HG02759 (cell line): ENCODE measurements at regions not wholly inside any gene's neighbourhood (a gene's known extent, or its start where the extent isn't known, plus 50 kb on each side); places are given as distances from the start of the nearest gene placed in this dataset.
"Not testable (repeated sequence)": the region's sequence is repeated elsewhere in the genome, so short reads cannot be mapped to it uniquely, and the experiment has no call there.

ENCODE experiments used
- ATAC-seq: cut with Tn5 transposase; IDR thresholded peaks from one replicate; pipeline ENCODE4 v1.9.1; 2021; ENCODE audit warnings: mild to moderate bottlenecking, moderate library complexity; ENCODE audit not compliant: unreplicated experiment

DNA sequence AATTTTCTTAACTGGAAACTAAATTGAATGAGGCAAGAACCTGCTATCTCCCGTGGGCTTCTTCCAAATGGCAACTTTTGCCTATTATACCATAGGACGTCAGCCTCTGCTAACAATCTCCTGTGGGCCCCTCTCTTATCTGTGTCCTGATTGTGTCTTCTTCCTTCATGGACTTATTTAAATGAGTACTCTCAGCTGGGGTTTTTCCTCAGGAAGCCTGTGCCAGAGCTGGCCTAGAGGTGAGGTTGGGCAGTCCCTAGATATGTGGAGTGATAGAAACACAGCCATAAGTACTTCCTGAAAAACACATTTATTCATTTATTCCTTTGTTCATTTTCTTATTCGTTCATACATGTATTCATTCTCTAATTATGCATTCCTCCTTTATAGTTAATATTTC, 712.5 kb upstream of the SLIT2 start:
- no peak for ATAC-seq

DNA sequence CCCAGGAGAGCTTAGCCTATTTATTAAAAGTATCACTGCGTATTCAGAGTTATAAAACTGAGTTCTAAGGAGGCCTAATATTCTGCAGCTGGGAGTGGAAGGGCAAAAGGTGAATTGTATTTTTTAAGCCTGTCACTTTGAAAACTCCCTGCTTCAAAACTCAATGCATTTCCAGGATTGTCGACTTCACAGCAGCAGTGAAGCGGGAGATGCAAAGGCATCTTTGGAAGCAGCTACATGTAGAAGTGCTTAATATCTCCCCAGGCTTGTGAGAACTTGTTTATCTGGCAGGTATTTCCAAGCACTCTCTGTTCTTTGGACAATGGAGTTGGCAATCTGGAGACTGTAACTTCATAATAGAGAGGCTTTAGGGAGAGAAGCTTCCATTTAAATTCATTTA, 717.5 kb upstream of the SLIT2 start:
- no peak for ATAC-seq

DNA sequence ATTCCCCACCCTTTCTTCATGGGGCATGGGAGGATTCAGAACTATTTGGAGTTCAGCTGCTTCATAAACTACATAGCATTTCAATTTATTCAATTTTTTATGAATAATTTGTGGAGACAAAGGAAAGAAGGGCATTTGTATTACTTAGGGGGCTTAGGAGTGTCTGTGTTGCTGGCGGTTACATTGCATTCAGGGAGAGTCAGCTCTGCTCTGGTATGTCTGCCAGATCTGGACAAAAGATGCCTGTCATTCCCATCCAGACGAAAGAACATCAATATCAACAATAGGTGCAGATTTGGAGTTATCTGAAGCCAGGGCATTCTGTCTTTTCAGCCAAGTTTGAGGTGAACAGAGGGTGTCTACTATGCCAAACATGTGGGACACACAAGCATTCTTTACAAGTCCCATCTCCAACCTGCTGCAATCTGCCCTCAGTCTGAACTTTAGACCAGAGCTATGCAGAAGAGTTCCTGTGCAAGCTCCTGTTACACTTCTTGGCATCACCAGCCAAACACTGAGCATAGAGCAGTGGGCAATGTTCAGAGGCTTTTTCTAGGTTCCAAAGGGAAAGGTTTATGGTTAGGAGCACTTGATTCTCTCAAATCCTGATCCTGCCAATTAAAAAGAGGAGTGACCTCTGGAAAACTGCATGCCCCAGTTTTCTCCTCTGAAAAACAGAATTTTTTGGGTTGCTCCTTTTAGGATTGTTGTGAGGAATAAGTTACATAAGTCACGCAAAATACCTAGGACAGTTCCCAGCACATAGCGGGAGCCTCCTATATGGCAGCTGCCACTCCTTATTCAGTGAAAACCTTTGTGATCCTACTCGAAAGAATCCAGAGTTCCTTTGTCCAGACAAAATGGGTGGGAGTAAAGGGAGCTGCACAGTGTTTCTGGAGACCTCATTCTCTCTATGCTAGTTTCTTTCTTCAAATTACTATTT, 719.5 kb upstream of the SLIT2 start:
- no peak for ATAC-seq

DNA sequence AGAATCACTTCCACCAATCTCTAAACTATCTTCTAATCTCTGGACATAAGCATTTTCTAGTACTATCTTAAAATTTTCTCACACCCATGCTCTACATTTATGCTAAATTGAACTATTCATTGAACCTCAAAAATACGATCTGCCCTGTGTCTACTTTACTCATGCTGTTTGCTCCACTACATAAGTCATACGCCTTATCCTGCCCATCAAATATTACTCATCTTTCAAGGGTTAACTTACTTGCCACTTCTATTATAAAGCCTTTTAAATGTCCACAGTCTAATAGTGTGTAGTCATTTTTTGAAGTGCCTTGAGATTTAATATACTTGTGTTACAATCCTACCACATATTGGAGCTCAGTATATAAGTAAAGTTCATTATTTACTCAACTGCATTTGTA, 727.7 kb upstream of the SLIT2 start:
- ATAC-seq: no peak

DNA sequence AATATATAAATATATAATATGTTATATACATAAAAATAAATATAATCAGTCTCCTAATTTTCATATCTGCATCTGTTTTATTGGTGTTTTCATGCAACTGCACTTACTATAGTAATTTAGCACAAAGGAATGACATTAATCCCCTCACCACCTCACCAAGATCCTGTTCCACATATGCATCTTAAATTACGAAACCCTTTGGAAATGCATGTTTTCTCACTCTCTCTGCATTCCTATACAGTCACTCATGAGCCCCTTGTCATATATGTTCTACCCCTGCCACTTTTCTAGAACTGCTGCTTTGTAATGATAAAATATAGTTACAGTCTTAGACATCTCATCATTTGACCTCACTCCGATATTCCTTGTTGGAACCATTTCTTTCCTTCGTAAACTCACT, 728.7 kb upstream of the SLIT2 start:
- ATAC-seq: no peak

DNA sequence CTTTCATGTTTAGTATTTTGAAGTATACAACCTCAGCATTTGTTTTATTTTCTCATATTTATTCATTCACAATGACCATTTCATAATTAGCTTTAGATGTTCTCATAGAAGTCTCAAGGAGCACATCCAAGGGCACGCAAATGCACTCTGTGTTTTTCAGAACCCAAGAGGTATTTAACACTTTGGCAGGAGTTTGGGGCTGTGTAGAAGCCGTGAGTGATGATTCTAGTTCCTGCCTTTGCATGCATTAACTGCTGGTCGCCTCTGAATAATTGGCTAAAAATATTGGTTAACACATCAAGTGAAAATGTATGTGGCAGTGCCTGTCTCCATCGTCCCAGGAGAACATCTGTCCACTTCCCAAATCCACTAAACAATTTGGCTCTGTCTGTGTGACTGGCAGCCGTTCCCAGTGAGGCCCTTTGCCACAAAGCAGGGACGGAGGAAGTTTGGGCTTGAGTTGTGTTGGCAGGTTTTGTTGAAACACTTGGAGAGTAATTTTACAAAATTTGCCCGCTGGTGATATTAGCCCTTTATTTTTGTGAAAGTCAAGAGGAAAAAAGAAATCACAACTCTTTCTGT, 730.7 kb upstream of the SLIT2 start:
- no peak for ATAC-seq

DNA sequence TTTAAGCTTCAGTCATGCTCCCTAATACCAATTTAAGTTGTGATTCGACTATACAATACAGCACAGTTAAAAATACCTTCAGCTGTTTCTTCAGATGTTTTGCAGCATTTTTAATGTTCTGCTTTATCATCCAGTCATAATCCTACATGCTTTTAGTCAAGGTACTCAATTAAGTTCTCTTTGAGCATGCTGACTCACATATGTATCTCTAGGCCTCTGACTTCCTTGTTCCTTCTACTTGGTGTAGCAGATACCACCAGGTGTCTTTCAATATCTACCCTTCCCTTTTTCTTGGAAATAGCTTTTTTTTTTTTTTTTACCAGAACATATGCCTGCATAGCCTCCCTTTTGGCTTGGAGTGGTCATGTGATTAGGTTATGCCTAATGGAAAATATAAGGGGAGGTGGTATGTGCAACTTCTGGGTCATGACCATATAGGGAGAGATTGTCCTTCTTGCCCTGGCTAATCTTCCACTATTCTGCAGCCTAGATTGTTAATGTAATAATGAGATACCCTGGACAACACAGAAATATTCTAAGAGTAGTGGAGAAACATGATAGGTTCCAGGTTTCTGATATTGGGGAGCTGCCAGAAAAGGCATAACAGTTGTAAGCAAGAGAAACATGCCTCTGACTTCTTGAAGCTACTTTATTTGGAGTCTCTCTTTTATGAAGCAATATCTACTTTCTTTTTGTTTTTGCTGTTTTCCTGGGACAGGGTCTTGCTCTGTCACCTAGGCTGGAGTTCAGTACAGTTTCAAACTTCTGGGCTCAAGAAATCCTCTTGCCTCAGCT, 737.2 kb upstream of the SLIT2 start:
- no peak for ATAC-seq

DNA sequence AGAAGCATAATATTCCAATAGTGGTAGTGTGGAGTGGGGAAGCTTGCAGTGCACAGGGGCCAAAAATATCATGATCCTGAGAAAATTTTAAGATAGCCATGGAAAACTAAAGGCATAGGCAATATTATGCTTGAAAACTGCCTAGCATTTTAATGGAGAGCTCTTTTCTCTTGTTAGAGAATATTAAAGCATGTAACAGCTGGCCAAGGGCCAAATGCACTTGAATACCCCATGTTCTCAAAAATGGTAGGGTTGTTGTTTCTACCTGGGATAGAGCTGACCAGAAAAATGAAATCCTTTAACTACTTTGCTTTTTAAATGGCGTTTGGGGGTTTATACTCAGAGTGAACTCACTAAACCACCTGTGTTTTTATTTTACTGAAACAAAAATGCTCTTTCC, 739.6 kb upstream of the SLIT2 start:
- no peak for ATAC-seq

DNA sequence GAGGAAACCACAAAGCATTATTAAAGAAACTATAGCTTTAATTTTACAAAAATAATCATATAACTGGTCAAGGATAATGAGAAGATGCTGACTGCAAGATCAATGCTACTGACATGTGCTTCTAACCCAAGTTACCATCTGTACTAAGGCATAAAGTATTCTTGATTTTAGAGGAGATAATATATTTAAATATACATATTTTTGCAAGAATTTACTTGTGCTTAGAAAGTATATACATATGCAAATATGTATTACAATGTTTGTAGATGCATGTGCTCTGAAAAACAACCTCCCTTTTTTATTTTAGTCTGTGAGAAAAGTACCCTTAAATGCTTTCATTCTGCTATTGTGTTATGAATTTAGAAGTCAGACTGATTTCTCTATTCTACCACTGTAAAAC, 740.7 kb upstream of the SLIT2 start:
- ATAC-seq: no peak

DNA sequence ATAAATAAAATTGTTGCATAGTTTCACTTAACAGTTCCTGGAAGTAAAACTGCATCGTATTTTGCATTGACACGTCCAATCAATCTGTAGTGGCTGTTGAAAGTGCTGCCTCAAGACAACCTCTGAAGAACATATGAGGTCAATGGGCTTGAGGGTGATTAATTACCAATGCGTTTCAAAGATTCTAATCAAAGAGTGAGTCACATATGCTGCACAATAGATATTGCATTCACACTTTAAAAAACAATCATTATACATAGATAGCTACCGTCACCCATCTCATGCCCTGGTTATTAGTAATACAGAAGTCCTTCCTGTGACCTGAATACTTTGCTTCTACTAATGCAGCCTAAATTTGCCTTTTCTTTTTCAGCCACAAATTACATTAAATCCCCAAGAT, 743.3 kb upstream of the SLIT2 start:
- no peak for ATAC-seq

DNA sequence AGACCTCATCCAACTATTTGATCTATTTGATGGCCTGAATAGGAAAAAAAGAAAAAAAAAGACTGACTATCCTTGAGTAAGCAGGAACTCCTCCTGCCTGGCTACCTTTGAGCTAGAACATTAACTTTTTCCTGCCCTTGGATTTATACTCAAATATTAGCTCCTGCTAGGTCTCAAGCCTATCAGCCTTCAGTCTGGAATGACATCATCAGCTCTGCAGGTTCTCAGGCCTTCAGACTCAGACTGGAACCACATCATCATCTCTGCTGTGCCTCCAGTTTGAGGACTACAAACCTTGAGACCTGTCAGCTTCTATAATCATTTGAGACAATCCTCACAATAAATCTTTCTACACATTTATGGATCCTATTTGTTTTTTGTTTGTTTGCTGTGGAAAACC, 754.0 kb upstream of the SLIT2 start:
- ATAC-seq: no peak

DNA sequence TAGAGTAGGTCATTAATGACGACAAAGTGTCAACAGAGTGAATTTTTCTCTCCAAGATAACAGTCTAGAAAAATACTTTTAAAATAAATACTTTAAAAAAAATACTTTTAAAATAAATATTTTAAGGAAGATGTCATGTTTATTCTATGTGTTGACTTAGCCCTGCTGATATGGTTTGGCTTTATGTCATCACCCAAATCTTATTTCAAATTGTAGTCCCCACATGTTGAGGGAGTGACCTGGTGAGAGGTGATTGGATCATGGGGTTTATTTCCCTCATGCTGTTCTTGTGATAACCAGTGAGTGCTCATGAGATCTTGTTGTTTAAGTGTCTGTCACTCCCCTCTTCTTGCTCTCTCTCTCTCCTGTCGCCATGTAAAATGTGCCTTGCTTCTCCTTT, 754.9 kb upstream of the SLIT2 start:
- ATAC-seq: no peak

DNA sequence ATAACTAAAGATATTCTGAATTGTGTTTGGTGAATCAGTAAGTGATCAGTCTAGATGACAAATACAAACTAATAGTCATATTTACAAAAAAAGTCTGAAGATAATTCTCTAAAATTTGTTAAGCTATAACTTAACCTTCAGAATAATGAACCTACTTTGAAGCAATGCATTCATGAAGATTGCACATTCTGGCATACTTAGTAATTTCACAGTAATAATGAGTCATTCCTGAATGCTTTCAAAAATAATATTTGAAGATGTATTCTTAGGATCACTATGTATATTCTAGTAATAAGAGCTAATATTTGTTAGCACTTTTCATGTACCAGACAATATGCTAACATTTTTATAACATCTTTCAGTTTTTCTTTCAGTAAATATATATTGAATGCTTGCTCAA, 756.7 kb upstream of the SLIT2 start:
- no peak for ATAC-seq

DNA sequence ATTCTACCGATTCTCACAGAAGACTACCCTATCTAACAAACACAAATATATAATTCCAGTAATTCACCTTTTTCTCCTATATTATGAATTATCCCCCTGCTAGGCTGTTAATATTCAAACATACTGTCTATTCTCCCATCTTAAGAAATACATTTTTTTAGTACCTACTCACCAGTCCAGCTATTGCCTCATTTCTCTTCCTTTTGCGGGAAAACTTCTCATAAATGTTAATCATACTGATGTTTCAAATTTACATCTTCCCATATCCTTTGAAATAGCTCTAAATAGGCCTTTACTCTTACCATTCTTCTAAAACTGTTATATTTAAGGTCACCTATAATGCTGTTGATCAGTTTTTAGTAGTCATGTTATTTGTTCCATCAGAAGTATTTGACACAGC, 759.1 kb upstream of the SLIT2 start:
- ATAC-seq: no peak

DNA sequence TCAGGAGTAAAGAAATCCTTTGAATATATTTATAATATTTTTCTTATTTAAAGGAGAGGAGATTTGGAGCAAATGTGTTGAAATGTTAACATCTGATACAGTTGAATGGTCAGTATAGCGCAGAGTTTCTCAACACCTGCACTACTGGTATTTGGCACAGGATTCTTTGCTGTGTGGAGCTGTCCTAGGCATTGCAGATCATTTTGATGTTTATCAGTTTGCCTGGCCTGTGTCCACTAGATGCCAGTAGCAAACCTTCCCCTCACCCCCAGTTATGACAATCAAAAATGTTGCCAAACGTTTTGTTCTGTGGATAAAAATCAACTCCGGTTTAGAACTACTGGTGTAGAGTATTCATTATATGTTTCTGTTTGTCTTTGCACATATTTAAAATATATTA, 765.3 kb upstream of the SLIT2 start:
- no peak for ATAC-seq

DNA sequence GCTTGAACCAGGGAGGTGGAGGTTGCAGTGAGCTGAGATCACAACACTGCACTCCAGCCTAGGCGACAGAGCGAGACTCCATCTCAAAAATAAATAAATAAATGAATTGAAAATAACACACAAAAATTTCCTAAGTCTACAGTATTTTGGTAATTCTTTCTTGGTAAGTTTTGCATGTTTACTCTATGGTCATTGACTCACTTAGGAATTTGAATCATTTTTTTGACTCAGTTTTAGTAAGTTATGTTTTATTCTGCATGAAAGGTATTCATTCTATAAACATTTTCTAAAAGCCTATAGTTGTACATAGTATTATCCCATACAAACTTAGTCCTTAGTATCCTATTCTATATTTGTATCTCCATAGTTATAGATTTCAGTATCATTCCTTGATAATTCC, 772.9 kb upstream of the SLIT2 start:
- ATAC-seq: no peak

DNA sequence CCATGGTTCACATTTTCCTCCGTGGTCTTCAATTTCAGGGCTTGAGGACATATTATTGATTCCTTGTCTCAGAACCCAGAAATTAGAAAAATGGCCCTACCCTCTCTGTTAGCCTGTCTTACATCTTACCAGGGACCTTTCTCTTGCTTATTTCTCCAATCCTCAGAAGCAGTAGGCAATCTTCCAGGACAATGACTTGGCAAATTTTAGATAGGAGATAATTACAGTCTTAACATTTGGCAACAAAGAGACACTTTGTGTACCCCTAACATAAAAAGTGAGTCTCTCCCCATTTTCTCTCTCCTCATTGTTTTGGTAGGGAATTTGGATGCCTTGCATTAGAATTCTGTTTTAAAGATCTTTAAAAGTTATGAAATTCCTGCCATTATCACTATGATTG, 778.1 kb upstream of the SLIT2 start:
- ATAC-seq: no peak

DNA sequence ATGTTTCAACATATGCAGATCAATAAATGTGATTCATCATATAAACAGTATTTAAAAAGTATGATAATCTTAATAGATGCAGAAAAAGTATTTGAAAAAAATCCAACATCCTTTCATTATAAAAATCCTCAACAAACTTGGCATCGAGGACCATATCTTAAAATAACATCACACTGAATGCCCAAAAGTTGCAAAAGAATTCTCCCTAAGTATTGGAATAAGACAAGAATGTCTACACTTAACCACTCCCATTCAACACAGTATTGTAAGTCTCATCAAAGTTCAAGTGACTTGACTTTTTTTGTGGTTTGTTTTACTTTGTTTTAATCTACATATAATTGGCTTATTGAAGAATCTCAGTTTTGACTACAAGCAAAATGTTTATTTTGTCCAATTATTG, 779.0 kb upstream of the SLIT2 start:
- ATAC-seq: no peak

DNA sequence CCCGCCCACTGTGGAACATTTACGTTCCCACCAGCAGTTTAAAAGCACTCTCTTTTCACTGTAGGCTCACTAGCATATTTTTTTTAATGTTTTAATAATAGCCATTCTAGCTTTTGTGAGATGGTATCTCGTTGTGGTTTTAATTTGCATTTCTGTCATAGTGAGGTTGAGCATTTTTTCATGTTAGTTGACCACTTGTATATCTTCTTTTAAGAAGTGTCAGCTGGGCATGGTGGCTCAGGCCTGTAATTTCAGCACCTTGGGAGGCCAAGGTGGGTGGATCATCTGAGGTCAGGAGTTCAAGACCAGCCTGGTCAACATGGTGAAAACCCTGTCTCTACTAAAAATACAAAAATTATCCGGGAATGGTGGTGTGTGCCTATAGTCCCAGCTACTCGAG, 781.7 kb upstream of the SLIT2 start:
- not testable (repeated sequence) for ATAC-seq

DNA sequence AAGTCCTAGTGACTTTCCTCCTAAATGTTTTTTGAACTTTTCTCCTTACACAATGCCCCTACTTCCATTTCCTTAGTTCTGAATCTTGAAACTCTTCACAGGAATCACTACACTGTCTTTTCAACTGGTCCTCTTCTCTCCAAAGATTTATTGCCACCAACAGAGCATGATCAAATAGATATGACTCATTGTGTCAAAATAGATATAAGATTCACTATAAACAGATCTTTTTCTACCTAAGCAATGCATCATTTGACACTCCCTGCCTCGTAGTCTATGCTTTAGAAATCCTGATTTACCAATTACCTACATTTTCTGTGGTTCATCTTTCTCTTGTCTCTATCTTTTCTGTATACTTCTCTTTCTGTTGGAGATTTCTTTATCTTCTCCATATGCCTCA, 789.6 kb upstream of the SLIT2 start:
- no peak for ATAC-seq

DNA sequence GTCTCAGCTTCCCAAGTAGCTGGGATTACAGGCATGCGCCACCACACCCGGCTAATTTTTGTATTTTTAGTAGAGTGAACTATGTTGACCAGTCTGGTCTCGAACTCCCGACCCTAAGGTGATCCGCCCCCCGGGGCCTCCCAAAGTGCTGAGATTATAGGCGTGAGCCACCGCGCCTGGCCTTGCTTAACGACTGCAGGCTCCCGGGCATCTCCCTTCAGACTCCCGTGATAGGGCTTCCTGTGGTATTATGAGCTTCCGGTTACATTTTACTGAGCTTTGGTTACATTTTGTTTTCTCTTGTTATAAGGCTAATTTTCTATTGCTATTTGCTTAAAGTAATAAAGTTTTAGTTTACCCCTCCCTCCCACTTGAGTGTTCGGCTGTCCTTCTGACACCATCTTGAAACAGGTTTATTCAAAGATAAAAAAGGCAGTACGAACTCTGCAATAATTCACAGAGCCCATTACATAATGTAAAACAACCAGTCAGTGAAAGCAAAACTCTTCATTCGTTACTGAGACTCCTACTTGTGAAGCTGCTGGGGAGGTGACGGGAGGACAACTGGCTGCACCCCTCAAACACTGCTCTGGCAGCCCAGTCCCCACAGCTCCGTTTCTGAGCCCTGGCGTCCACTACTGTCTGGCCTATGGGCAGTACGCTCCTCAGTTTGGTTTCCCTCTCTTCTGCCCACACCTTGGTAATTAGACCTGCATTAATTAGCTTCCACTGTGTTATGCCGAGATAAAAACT, 795.7 kb upstream of the SLIT2 start:
- no peak for ATAC-seq
